ENCODE measurements at regions not wholly inside any gene's neighbourhood (a gene's known extent, or its start where the extent isn't known, plus 50 kb on each side); places are given as distances from the start of the nearest gene placed in this dataset.

GRCh38 chr5:98175474-98175873 lies 598.0 kb upstream of the RGMB start:
- TF ChIP-seq CTCF (IDR thresholded peaks at IDR 0.05): no peak
- no peak for TF ChIP-seq POLR2A (IDR thresholded peaks at IDR 0.05)
- TF ChIP-seq POLR2AphosphoS5 (IDR thresholded peaks at IDR 0.05): no peak
